ENCODE measurements at regions not wholly inside any gene's neighbourhood (a gene's known extent, or its start where the extent isn't known, plus 50 kb on each side); places are given as distances from the start of the nearest gene placed in this dataset.

GRCh38 chr13:27370305-27370872 is 54.0 kb upstream of the GTF3A start:
- DNase-seq: no peak

DNA sequence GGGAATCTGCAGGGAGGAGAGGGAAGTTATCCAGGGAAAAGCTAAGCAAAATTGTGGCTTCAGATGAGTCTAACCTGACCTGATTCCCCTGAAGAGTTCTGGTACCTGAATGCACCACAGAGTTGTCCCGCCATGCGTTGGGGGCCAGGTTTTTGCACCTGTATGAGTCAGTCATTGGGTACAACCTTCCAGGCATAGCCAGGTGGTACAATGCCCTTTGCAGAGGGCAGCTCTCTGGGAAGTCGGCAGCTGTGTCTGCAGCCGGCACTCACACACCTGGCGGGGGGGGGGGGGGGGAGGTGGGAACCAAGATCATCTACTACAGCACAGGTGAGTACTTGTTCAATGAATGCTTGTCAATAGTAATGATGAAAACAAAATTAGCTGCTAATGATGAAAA is 52.5 kb upstream of the GTF3A start:
- no peak for DNase-seq

DNA sequence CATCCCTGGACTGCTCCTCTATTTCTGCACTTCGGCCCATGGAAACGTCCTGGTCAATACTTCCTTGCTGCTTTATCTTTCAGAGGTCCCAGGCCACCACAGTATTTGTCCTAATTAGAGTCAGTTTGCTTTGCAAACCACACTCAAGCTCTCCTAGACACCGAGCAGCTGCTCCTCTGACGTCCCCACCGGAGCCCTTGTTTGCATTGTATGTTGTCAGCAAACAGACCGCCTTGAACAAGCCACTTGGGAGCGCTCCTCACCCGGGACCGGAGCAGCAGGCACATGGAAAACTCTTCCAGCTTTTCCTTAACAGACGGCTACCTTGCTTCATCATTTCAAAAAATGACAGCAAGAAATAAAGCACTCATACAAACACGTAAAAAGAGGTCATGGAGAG is 51.5 kb upstream of the GTF3A start:
- DNase-seq: no peak

GRCh38 chr13:27374126-27374613 is 50.2 kb upstream of the GTF3A start:
- no peak for DNase-seq

Data from activated T-cell treated with anti-CD3 and anti-CD28 coated beads, Interleukin-2, amount 50 U/mL, for 1 hour (primary cell).